IPS-20b (cell line): ENCODE measurements at regions not wholly inside any gene's neighbourhood (a gene's known extent, or its start where the extent isn't known, plus 50 kb on each side); places are given as distances from the start of the nearest gene placed in this dataset.

Experiments
- H3K27ac ChIP-seq: one replicate; pipeline ENCODE4 v1.5.1; 2013; ENCODE audit warnings: low read length
- H3K27me3 ChIP-seq: 2 replicates; pipeline ENCODE4 v1.6.1; 2013; ENCODE audit warnings: mild to moderate bottlenecking, low read length, inconsistent platforms; ENCODE audit not compliant: insufficient read depth
- H3K36me3 ChIP-seq: 2 replicates; pipeline ENCODE4 v1.6.1; 2013; ENCODE audit warnings: low read depth, mild to moderate bottlenecking, inconsistent platforms, low read length, moderate library complexity; ENCODE audit not compliant: insufficient read depth
- H3K4me1 ChIP-seq: 2 replicates; pipeline ENCODE4 v1.6.1; 2013; ENCODE audit warnings: mild to moderate bottlenecking, control low read depth, inconsistent platforms, low read length, moderate library complexity; ENCODE audit not compliant: insufficient read depth
- H3K4me3 ChIP-seq: 2 replicates; pipeline ENCODE4 v1.5.1; 2013; ENCODE audit warnings: mild to moderate bottlenecking, low read length, inconsistent platforms
- H3K9ac ChIP-seq: 2 replicates; pipeline ENCODE4 v1.6.1; 2013; ENCODE audit warnings: low read depth, mild to moderate bottlenecking, inconsistent platforms, low read length, moderate library complexity
- H3K9me3 ChIP-seq: 2 replicates; pipeline ENCODE4 v1.6.1; 2013; ENCODE audit warnings: mild to moderate bottlenecking, low read depth, low read length, inconsistent platforms; ENCODE audit not compliant: insufficient read depth

DNA sequence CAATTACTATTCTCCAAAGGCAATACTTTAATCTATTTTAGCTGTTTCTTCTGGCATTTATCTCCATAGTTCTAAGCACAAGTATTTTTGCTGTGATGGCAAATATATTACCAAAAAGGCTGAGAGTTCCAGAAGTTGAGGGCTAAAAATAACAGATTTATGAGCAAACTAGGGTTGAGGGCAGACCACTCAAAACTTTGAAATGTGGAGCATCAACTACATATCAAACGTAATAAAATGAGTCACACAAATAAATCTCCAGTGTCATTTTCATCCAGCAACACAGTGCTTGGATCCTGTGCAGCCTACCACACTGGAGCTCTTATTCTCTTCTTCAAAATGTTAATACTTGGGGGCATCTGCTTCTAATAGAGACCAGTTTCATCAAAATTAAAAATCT lies 163.9 kb downstream of the HS3ST1 start:
- H3K4me3 ChIP-seq, result no peak overlapping the region
- H3K27ac ChIP-seq, result no peak overlapping the region
- no peak overlapping the region for H3K9ac ChIP-seq
- H3K9me3 ChIP-seq, result no peaks in the 10 kb centered on the region
- H3K27me3 ChIP-seq, result no peaks in the 10 kb centered on the region
- H3K36me3 ChIP-seq, result no peaks in the 10 kb centered on the region
- peaks cover 12% of the 10 kb centered on the region for H3K4me1 ChIP-seq

DNA sequence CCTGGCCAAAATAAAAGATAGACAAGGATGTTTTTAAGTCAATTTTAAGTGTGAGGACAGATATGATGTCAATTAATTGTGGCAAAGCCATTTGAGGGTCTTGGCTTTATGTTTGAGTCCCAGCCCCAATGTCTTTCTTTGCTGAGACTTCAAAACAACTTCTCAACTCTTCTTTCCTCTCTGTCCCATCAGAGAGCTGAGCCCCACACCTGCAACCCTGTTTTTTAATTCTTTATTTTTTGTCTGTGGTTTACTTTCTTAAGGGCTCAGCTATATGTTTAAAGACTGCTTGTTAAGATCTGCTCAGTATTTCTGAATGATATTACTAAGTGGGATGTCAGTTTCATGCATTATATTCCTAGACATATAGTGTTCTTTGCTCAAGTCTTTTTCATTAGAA lies 164.3 kb downstream of the HS3ST1 start:
- Histone ChIP-seq H3K27me3 (no peaks in the 10 kb centered on the region), H3K4me3 (no peak overlapping the region), H3K27ac (no peak overlapping the region), H3K9me3 (no peaks in the 10 kb centered on the region), H3K4me1 (peaks cover 12% of the 10 kb centered on the region), H3K36me3 (no peaks in the 10 kb centered on the region), H3K9ac (no peak overlapping the region)

DNA sequence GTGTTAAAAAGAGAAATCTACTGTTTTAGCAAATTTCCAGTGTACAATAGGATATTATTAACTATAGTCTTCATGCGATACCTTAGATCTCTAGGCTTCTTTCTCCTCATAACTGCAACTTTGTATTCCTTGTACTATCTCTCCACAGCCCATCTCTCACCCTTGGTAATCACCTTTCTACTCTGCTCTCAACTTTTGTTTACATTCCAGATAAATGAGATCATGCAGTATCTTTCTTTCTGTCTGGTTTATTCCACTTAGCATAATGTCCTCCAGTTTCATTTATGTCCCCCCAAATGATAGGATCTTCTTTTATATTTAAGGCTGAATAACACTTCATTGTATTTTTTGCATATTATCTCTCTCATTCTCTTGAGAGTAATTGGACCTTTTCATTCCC lies 165.5 kb downstream of the HS3ST1 start:
- H3K4me1 ChIP-seq, result peaks cover 12% of the 10 kb centered on the region
- H3K27me3 ChIP-seq, result no peaks in the 10 kb centered on the region
- H3K4me3 ChIP-seq, result 0 out of 2 replicates have a peak overlapping the region, but pooled peaks have one; percentile 7
- no peaks in the 10 kb centered on the region for H3K9me3 ChIP-seq
- H3K36me3 ChIP-seq, result no peaks in the 10 kb centered on the region
- H3K9ac ChIP-seq, result no peak overlapping the region
- H3K27ac ChIP-seq, result no peak overlapping the region

DNA sequence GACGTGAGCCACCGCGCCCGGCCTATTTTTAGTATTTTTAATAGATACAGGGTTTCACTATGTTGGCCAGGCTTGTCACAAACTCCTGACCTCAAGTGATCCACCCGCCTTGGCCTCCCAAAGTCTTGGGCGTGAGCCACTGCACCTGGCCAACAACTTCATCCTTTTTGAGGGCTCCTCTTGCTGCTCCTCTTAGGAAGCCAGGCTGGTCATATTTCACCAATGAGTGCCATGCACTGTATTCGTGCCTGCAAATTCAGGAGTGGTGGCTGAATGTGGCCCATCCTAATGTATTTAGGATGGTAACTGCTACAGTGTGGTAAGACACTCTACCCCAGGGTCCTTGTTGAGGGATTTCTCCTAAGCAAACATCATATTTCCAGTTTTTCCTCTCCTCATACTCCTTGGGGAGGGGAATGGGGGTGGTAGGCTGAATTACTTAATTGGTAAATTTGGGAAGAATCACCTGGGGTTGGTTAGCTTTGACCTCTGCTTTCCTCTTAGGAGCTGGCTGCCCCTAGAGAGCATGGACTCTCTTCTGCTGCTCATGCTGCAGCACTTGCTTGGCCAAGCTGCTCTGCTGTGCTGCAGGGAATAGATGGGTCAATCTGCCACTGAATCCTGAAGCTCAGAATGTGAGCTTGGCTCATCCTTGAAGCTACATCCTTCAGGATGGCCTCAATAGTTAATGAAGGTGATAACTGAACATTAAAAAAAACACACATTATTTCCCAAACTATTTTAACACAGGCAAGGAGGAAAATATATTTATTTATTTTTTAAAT lies 167.4 kb downstream of the HS3ST1 start:
- H3K27me3 ChIP-seq, result no peaks in the 10 kb centered on the region
- H3K9ac ChIP-seq, result no peak overlapping the region
- no peaks in the 10 kb centered on the region for H3K36me3 ChIP-seq
- no peak overlapping the region for H3K4me3 ChIP-seq
- no peaks in the 10 kb centered on the region for H3K9me3 ChIP-seq
- no peak overlapping the region for H3K27ac ChIP-seq
- peaks cover 12% of the 10 kb centered on the region for H3K4me1 ChIP-seq

DNA sequence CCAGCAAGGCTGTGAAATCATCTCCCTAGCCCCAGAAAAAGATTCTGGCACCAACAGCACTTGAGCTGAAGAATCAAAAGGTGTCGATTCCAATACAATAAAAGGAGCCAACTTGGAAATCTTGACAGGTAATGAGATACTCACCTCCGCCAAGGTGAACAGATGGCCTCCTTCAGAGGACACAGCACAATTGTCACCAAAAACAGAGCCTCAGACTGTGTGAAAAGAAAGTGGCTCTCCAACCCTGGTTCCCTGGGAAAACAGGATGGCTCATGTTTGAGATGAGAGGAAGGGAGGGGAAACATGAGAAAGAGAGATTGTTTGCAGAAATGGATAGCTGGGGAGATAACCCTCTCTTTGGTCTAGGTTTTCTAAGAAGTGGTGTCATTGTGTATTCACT lies 168.9 kb downstream of the HS3ST1 start:
- peaks cover 12% of the 10 kb centered on the region for H3K4me1 ChIP-seq
- H3K4me3 ChIP-seq, result no peak overlapping the region
- no peak overlapping the region for H3K9ac ChIP-seq
- H3K27ac ChIP-seq, result no peak overlapping the region
- H3K36me3 ChIP-seq, result no peaks in the 10 kb centered on the region
- no peaks in the 10 kb centered on the region for H3K9me3 ChIP-seq
- no peaks in the 10 kb centered on the region for H3K27me3 ChIP-seq

DNA sequence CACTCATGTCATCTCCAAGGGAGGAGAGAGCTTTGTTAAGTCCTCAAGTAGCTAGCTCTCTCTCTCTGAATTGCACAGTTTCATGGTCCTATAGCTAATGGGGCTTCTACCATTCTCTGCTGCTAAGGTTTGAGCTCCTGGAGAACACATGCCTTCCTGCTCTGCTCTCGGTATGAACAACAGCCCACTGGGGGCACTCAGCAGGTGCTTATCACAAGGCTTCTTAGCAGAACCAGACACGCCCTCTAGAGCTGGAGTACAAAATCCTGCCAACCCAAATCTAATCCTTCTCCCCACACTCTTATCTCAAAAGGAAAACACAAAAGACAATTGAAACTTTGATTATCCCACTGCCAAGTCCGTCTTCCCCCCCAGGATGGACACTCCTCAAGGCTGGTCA lies 176.5 kb downstream of the HS3ST1 start:
- Histone ChIP-seq H3K27me3 (no peaks in the 10 kb centered on the region), H3K27ac (no peak overlapping the region), H3K4me3 (no peak overlapping the region), H3K9me3 (no peaks in the 10 kb centered on the region), H3K9ac (no peak overlapping the region), H3K4me1 (no peaks in the 10 kb centered on the region), H3K36me3 (no peaks in the 10 kb centered on the region)

DNA sequence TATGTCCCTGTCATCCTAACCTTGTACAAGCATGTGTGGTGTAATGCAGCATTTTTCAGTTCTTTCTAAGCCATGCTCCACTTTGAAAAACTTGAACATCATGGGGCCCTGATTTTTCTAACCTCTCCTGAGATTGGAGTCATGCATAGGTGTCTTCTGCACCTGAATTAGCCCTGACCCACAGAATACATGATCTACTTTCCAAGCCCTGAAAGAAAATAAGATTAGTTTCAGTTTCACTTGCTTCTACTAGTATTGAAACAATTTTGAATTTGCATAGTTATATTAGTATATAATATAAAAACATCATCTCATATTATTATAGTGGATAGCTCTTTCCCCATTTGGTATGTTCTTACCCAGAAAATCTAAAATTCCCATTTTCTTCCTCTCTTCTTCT lies 178.2 kb downstream of the HS3ST1 start:
- no peaks in the 10 kb centered on the region for H3K36me3 ChIP-seq
- H3K27ac ChIP-seq, result no peak overlapping the region
- H3K9me3 ChIP-seq, result no peaks in the 10 kb centered on the region
- H3K27me3 ChIP-seq, result no peaks in the 10 kb centered on the region
- H3K4me1 ChIP-seq, result no peaks in the 10 kb centered on the region
- no peak overlapping the region for H3K9ac ChIP-seq
- H3K4me3 ChIP-seq, result no peak overlapping the region

DNA sequence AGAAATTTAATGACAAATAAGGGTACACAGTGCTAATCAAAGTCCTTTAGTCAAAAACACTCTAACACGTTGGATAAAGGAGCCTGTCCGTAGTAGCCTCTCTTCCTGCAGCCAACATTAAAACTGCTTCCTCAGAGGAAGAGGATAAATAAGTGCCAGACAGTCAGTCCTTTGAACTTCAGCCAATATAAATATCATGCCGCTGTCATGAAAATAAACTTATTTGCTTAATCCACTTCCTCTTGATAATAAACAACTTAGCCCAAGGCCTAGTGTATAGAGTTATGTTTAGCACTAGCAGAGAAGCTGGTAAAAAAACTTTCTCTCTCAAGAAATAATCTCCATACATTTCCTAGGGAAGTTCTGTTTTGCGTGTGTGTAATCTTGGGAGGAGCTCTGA lies 196.7 kb downstream of the HS3ST1 start:
- Histone ChIP-seq H3K27ac (no peak overlapping the region), H3K27me3 (no peaks in the 10 kb centered on the region), H3K9ac (no peak overlapping the region), H3K9me3 (0 out of 2 replicates have a peak, but pooled peaks cover 4% of the 10 kb centered on the region), H3K4me1 (peaks cover 19% of the 10 kb centered on the region; the same call in 1 of the 2 replicates), H3K36me3 (no peaks in the 10 kb centered on the region), H3K4me3 (no peak overlapping the region)

DNA sequence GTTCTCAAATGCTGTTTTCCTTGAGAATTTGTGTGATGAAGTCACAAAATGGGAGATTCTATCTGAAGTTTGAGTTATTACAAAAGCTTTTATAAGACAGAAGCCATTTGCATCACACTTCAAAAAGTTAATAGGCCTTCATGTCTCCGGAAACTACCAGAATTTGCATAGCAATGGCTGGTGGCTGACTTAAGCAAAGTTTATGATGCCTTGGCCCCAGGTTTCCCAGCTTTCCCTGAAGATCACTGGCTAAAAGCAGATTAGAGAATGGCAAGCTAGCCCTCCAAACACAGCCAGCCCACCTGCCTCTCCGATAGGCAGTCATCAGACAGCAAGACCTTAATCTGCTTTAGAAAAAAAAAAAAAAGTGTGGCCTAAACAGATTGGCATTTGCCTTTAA lies 197.8 kb downstream of the HS3ST1 start:
- Histone ChIP-seq H3K9me3 (0 out of 2 replicates have a peak, but pooled peaks cover 4% of the 10 kb centered on the region), H3K27ac (no peak overlapping the region), H3K27me3 (no peaks in the 10 kb centered on the region), H3K36me3 (no peaks in the 10 kb centered on the region), H3K9ac (no peak overlapping the region), H3K4me1 (peaks cover 19% of the 10 kb centered on the region; the same call in 1 of the 2 replicates), H3K4me3 (no peak overlapping the region)

DNA sequence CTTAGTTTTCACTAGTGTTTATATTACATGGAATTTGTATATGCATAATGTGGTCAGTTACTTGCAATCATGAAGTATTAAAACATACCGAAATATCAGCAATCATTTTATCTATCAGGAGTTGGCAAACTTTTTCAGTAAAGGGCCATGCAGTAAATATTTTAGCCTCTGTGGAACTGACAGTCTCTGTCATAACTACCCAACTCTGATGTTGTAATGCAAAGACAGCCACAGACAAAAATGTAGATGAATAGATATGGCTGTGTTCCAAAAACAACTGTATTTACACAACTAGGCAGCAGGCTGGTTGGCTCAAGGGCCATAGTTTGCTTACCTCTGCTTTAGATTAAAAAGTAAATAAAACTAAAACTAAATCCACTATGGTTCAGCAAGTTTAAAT lies 200.2 kb downstream of the HS3ST1 start:
- H3K27ac ChIP-seq, result no peak overlapping the region
- no peaks in the 10 kb centered on the region for H3K9me3 ChIP-seq

DNA sequence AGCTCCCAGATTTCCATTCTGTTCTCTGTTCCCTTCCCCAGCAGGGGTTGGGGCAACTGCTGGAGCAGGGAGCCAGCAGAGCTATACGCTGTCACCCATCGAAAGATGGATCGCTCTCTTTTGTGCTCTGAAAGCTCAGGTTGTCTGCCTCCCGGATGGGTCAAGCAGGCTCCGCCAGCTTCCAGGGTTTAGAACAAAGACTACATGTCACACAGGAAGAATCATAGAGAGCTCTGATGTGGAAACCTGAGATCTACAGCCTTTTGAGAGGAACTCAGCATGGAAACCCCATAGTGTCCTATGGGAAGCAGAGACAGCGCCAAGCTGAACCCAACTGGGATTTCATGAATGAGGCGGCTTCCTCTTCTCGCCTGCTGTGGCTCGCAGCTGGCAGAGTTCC lies 205.4 kb downstream of the HS3ST1 start:
- Histone ChIP-seq H3K27me3 (no peaks in the 10 kb centered on the region), H3K4me1 (peaks cover 3% of the 10 kb centered on the region; the same call in 1 of the 2 replicates), H3K9ac (no peak overlapping the region), H3K36me3 (no peaks in the 10 kb centered on the region), H3K9me3 (no peaks in the 10 kb centered on the region), H3K4me3 (no peak overlapping the region), H3K27ac (no peak overlapping the region)

More for the DNA sequence above, 200.2 kb downstream of the HS3ST1 start:
- Histone ChIP-seq H3K4me3 (no peak overlapping the region), H3K36me3 (no peaks in the 10 kb centered on the region), H3K4me1 (peaks cover 19% of the 10 kb centered on the region; the same call in 1 of the 2 replicates), H3K27me3 (no peaks in the 10 kb centered on the region), H3K9ac (no peak overlapping the region)

DNA sequence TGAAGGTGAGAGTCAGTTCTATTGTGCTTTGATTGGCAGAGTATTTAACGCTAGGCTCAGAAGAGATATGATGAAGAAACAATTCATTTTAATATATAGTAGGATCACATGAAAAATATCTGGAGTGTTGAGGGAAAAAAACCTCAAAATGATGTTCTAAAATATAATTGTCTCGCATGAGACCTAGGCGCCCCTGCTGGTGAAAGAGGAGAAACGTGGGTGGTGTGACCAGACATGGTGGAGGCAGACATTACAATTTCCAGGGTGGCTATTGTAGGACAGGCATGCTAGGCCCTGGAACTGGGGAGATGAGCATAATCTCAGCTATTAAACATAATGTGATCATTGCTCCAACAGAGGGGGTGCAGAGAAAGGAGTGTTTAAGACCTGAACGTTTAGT lies 210.0 kb downstream of the HS3ST1 start:
- Histone ChIP-seq H3K9ac (no peak overlapping the region), H3K36me3 (no peaks in the 10 kb centered on the region), H3K9me3 (no peaks in the 10 kb centered on the region), H3K4me1 (peaks cover 3% of the 10 kb centered on the region; the same call in 1 of the 2 replicates), H3K27ac (no peak overlapping the region), H3K27me3 (no peaks in the 10 kb centered on the region), H3K4me3 (no peak overlapping the region)
